ENCODE measurements at regions not wholly inside any gene's neighbourhood (a gene's known extent, or its start where the extent isn't known, plus 50 kb on each side); places are given as distances from the start of the nearest gene placed in this dataset.

GRCh38 chr7:49400891-49401550 is 372.4 kb upstream of the VWC2 start:
- no TSS peak for BruUV-seq (replicated peaks)
- no peak overlapping the region for H2BK20ac ChIP-seq (ENCODE audit: low read depth, low read length)

More at GRCh38 chr7:49400891-49401550, 372.4 kb upstream of the VWC2 start:
- Histone ChIP-seq H3K56ac (ENCODE audit: extremely low read depth, insufficient read depth, low read length) (no peak overlapping the region), H4K20me1 (ENCODE audit: insufficient read depth, low read length) (no peaks in the 10 kb centered on the region), H3K4me2 (ENCODE audit: low read depth, low read length) (no peak overlapping the region), H3K14ac (replicated peaks; ENCODE audit: low read depth, low read length) (no peak overlapping the region), H2BK5ac (ENCODE audit: low read depth, low read length, poor library complexity, severe bottlenecking) (no peak overlapping the region), H3K27ac (ENCODE audit: insufficient read depth, low read length) (no peak overlapping the region), H3K27me3 (ENCODE audit: control insufficient read depth, insufficient read depth, low read length) (no peaks in the 10 kb centered on the region), H3K4me1 (ENCODE audit: control insufficient read depth, insufficient read depth, low read length) (no peaks in the 10 kb centered on the region), H2BK15ac (ENCODE audit: low read depth, low read length) (no peak overlapping the region), H3K4ac (ENCODE audit: low read depth, low read length) (no peak overlapping the region), H3K79me1 (ENCODE audit: low read depth in 1 of 2, low read length in 2 of 2) (no peaks in the 10 kb centered on the region), H4K8ac (ENCODE audit: low read depth in 2 of 2, low read length in 2 of 2) (no peak overlapping the region), H2AK5ac (ENCODE audit: low read depth, low read length) (no peak overlapping the region), H2BK120ac (ENCODE audit: low read depth, low read length) (no peak overlapping the region), H2AFZ (replicated peaks; ENCODE audit: low read length, poor library complexity) (no peak overlapping the region), H4K5ac (ENCODE audit: low read depth, low read length) (no peak overlapping the region), H3K36me3 (ENCODE audit: control insufficient read depth, insufficient read depth, low read length) (no peaks in the 10 kb centered on the region), H3K9me1 (ENCODE audit: insufficient read depth, low read length) (no peaks in the 10 kb centered on the region), H3K9me3 (ENCODE audit: control insufficient read depth, insufficient read depth, low read length) (peaks cover 8% of the 10 kb centered on the region), H4K91ac (ENCODE audit: insufficient read depth, low read depth, low read length) (no peak overlapping the region), H3K4me3 (ENCODE audit: insufficient read depth, low read depth, low read length) (no peak overlapping the region), H3K18ac (ENCODE audit: low read depth, low read length) (no peak overlapping the region), H3K23ac (ENCODE audit: low read depth, low read length) (no peak overlapping the region), H2AK9ac (replicated peaks; ENCODE audit: low read depth, low read length, poor library complexity) (no peak overlapping the region), H3K9ac (ENCODE audit: low read depth, low read length) (no peak overlapping the region)
- dilution Hi-C loops (cut with HindIII; ENCODE audit: low sequenced_read_pairs, unreplicated experiment): no loop called here
- ATAC-seq (ENCODE audit: low read depth): no peak
- DNase-seq: no peak
- intact Hi-C loops (cut with micrococcal nuclease): no loop called here
- WGBS, 2 experiments (ENCODE audit: extremely low coverage in 2 of 2, insufficient read length in 1 of 2): no CpG with 5 or more reads among the region's 4 CpGs
- CTCF ChIA-PET: interaction anchor here (0.7 kb wide), 1 partner anchor 1262 kb away, joined by 6 read pairs; no protein-coding TSS in a partner anchor
- POLR2A ChIA-PET (ENCODE audit: unreplicated experiment): no interaction called here
- in situ Hi-C loops (cut with MboI; ENCODE audit: low sequenced_read_pairs): no loop called here
- no peak for TF ChIP-seq POLR2A (IDR thresholded peaks at IDR 0.05; ENCODE audit: low read depth, low read length)
- no peak for TF ChIP-seq CTCF (conservative IDR thresholded peaks at IDR 0.05; ENCODE audit: low read depth, low read length)
- TF ChIP-seq MAZ (IDR thresholded peaks at IDR 0.05; ENCODE audit: borderline replicate concordance, low read depth, low read length): no peak
- TF ChIP-seq MXI1 (IDR thresholded peaks at IDR 0.05; ENCODE audit: borderline replicate concordance, low read depth, low read length): no peak
- no peak for TF ChIP-seq BHLHE40 (IDR thresholded peaks at IDR 0.05; ENCODE audit: low read depth, low read length)
- TF ChIP-seq FOS (IDR thresholded peaks at IDR 0.05; ENCODE audit: low read depth, low read length): no peak

Data from IMR-90 (cell line).